GM12878 (cell line): ENCODE measurements at regions not wholly inside any gene's neighbourhood (a gene's known extent, or its start where the extent isn't known, plus 50 kb on each side); places are given as distances from the start of the nearest gene placed in this dataset.

Experiments used
- ATAC-seq: fragments of 200-7000 bp; cut with Tn5 transposase; 3 replicates; pipeline ENCODE4 v1.9.1; 2020; ENCODE audit warnings: mild to moderate bottlenecking, moderate library complexity
- BruUV-seq: library from RNA; stranded (reverse); fragments of 400-500 nt; replicated peaks from 2 replicates; lab custom pipeline; 2021; lab: Mats Ljungman, UMichigan
- CTCF ChIA-PET: fragments of 300-600 bp; sonication (Branson Sonifier 250); formaldehyde crosslinking; extraction: SDS; loops from one replicate; lab custom pipeline; 2021; ENCODE audit warnings: inconsistent platforms; lab: Yijun Ruan, JAX
- POLR2A ChIA-PET: fragments of 350-600 bp; formaldehyde crosslinking; extraction: SDS; loops from one replicate; lab custom pipeline; 2021; ENCODE audit warnings: inconsistent platforms; lab: Charles Lee
- RAD21 ChIA-PET: fragments of 300-600 bp; sonication (Branson Sonifier 250); formaldehyde crosslinking; loops from one replicate; lab custom pipeline; 2023; ENCODE audit warnings: antibody characterized with exemption; ENCODE audit not compliant: unreplicated experiment; lab: Charles Lee
- SMC1A ChIA-PET: fragments of 300-600 bp; sonication (Branson Sonifier 250); formaldehyde crosslinking; loops from one replicate; lab custom pipeline; 2023; ENCODE audit not compliant: unreplicated experiment, uncharacterized antibody; lab: Charles Lee
- DNase-seq: peaks from one replicate; pipeline ENCODE4 v3.0.0-alpha.2; 2011; ENCODE audit warnings: low read depth, low spot score
- FAIRE-seq: peaks from 3 replicates; lab custom pipeline; 2011; peaks lifted over from hg19 to GRCh38; lab: Jason Lieb, UNC
- H2AFZ ChIP-seq: 2 replicates; pipeline ENCODE4 v1.6.0; 2011; ENCODE audit warnings: low read depth, low read length, control low read depth; ENCODE audit not compliant: control insufficient read depth
- H3K27ac ChIP-seq: 2 replicates; pipeline ENCODE4 v1.5.1; 2011; ENCODE audit warnings: control low read depth; ENCODE audit not compliant: control insufficient read depth, insufficient read depth
- H3K27me3 ChIP-seq, 2 experiments: replicated peaks in 1 of 2; 2 replicates each; pipeline versions ENCODE4 v1.6.0 to v1.6.1; 2011; ENCODE audit warnings: low read length in 1 of 2; ENCODE audit not compliant: control insufficient read depth in 2 of 2, insufficient read depth in 2 of 2
- H3K36me3 ChIP-seq, 2 experiments: 2 replicates each; pipeline ENCODE4 v1.5.1; 2011; ENCODE audit warnings: low read length in 1 of 2; ENCODE audit not compliant: control insufficient read depth in 2 of 2, insufficient read depth in 2 of 2
- H3K4me1 ChIP-seq: 2 replicates; pipeline ENCODE4 v1.6.1; 2011; ENCODE audit warnings: mild to moderate bottlenecking, low read length, moderate library complexity, mixed read lengths; ENCODE audit not compliant: control insufficient read depth, insufficient read depth
- H3K4me2 ChIP-seq: 2 replicates; pipeline ENCODE4 v1.6.0; 2011; ENCODE audit warnings: control low read depth; ENCODE audit not compliant: control insufficient read depth, insufficient read depth
- H3K4me3 ChIP-seq: fragments of 200-600 bp; sonication (generic); 2 replicates; pipeline ENCODE4 v1.5.1; 2016
- H3K79me2 ChIP-seq: 2 replicates; pipeline ENCODE4 v1.6.0; 2011; ENCODE audit warnings: low read length; ENCODE audit not compliant: control insufficient read depth, insufficient read depth
- H3K9ac ChIP-seq: 2 replicates; pipeline ENCODE4 v1.8.0; 2011; ENCODE audit warnings: low read length, control low read depth, mixed read lengths; ENCODE audit not compliant: control insufficient read depth, insufficient read depth
- H3K9me3 ChIP-seq: replicated peaks from 3 replicates; pipeline ENCODE4 v1.5.1; 2011; ENCODE audit warnings: mild to moderate bottlenecking, low read length; ENCODE audit not compliant: control insufficient read depth, insufficient read depth
- H4K20me1 ChIP-seq: 2 replicates; pipeline ENCODE4 v1.6.0; 2011; ENCODE audit not compliant: control insufficient read depth, insufficient read depth
- IKZF2 ChIP-seq, 2 experiments: fragments of 450-650 bp; IDR thresholded peaks; 2 replicates each; pipeline ENCODE4 v1.6.1; 2017; ENCODE audit warnings: mild to moderate bottlenecking in 2 of 2, moderate library complexity in 2 of 2
- JUNB ChIP-seq: IDR thresholded peaks from 2 replicates; pipeline ENCODE4 v1.6.1; 2016; ENCODE audit warnings: antibody characterized with exemption, mild to moderate bottlenecking
- NRF1 ChIP-seq: conservative IDR thresholded peaks from 2 replicates; pipeline ENCODE4 v1.6.1; 2011; ENCODE audit warnings: mild to moderate bottlenecking, low read depth, low read length, improper control_type of control experiment
- RELA ChIP-seq: fragments of 450-650 bp; IDR thresholded peaks from 2 replicates; pipeline ENCODE4 v1.8.0; 2014; ENCODE audit warnings: borderline replicate concordance; ENCODE audit not compliant: partially characterized antibody
- SIN3A ChIP-seq: IDR thresholded peaks from 2 replicates; pipeline ENCODE4 v1.6.1; 2012; ENCODE audit warnings: low read depth, low read length, improper control_type of control experiment
- SMAD1 ChIP-seq: fragments of 450-650 bp; IDR thresholded peaks from 2 replicates; pipeline ENCODE4 v1.6.1; 2018; ENCODE audit warnings: mild to moderate bottlenecking, low read depth; ENCODE audit not compliant: partially characterized antibody
- SP1 ChIP-seq: IDR thresholded peaks from one replicate; pipeline ENCODE4 v1.6.1; 2011; ENCODE audit warnings: low read depth, low read length
- TCF12 ChIP-seq: IDR thresholded peaks from 2 replicates; pipeline ENCODE4 v1.6.1; 2011; ENCODE audit warnings: low read depth, mild to moderate bottlenecking, low read length
- ZNF207 ChIP-seq: fragments of 450-650 bp; IDR thresholded peaks from 2 replicates; pipeline ENCODE4 v1.6.1; 2014; ENCODE audit warnings: antibody characterized with exemption, mild to moderate bottlenecking, borderline replicate concordance
- WGBS: methylation state at CpG from one replicate; pipeline ENCODE4 v1.1.6; 2016; ENCODE audit warnings: low lambda C conversion rate; ENCODE audit not compliant: insufficient replicate concordance, insufficient coverage; ENCODE audit errors: missing lambda C conversion rate; 5-methylcytosine and 5-hydroxymethylcytosine counted together
- in situ Hi-C: fragments of 300-500 bp; cut with MboI; formaldehyde crosslinking; loops from 9 replicates; pipeline ENCODE4 v1.14.3; 2018; ENCODE audit warnings: mixed read lengths
- intact Hi-C: fragments of 100-400 bp; cut with micrococcal nuclease; formaldehyde crosslinking; loops from one replicate; pipeline ENCODE4 v1.14.2; 2022; ENCODE audit not compliant: unreplicated experiment
- TF ChIP-seq, protein P1 (sequence below): IDR thresholded peaks from 2 replicates; pipeline ENCODE4 v1.6.1; 2011; ENCODE audit warnings: low read depth, low read length, improper control_type of control experiment, borderline replicate concordance
- TF ChIP-seq, protein P2 (sequence below): IDR thresholded peaks from 2 replicates; pipeline ENCODE4 v1.6.1; 2012; ENCODE audit warnings: low read depth, low read length, improper control_type of control experiment
- TF ChIP-seq, protein P3 (sequence below): fragments of 450-650 bp; formaldehyde crosslinking; IDR thresholded peaks from 2 replicates; pipeline ENCODE4 v1.4.0; 2020; ENCODE audit warnings: mild to moderate bottlenecking, moderate library complexity
- TF ChIP-seq, protein P4 (sequence below): fragments of 450-650 bp; conservative IDR thresholded peaks from 2 replicates; pipeline ENCODE4 v1.6.1; 2017; ENCODE audit warnings: mild to moderate bottlenecking, moderate library complexity
- TF ChIP-seq, protein P5 (sequence below): IDR thresholded peaks from 2 replicates; pipeline ENCODE4 v1.6.1; 2011; ENCODE audit warnings: low read depth, mild to moderate bottlenecking, low read length, moderate library complexity, borderline replicate concordance; ENCODE audit errors: extremely low read depth
- TF ChIP-seq, protein P6 (sequence below), 3 experiments: IDR thresholded peaks in 2 of 3; conservative IDR thresholded peaks in 1 of 3; 2 replicates each; pipeline ENCODE4 v1.5.1; 2011; ENCODE audit warnings: low read depth in 3 of 3, low read length in 3 of 3, mild to moderate bottlenecking in 3 of 3, control low read depth in 2 of 3, moderate library complexity in 2 of 3, inconsistent platforms in 1 of 3, mixed read lengths in 1 of 3; ENCODE audit not compliant: control insufficient read depth in 2 of 3, insufficient read depth in 1 of 3; ENCODE audit errors: extremely low read depth in 1 of 3

DNA sequence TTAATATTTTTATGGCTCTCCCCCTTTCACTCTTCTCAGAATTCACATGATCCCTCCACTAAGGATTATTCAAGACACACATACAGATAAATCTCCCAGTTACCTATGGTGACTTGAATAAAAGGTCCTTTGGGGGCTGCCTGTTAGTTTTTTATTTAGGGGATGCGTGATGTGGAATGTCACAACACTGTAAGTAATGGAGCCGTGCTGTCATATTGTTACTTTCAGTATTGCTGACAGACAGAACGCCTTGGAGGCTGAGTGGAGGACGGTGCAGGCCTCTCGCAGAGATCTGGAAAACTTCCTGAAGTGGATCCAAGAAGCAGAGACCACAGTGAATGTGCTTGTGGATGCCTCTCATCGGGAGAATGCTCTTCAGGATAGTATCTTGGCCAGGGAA, 291.7 kb downstream of the UTRN start:
- 88% methylated on average over 6 of the region's 6 CpGs for WGBS
- in situ Hi-C loops: no loop called here

More for the DNA sequence above, 291.7 kb downstream of the UTRN start:
- POLR2A ChIA-PET: no interaction called here
- CTCF ChIA-PET: interaction anchor here (1.2 to 1.8 kb wide), 4 partner anchors 9 to 202 kb away, joined by 3 to 8 read pairs (median 4); no protein-coding TSS in a partner anchor
- Histone ChIP-seq H3K4me3 (no peak overlapping the region), H3K4me1 (no peaks in the 10 kb centered on the region), H3K9me3 (no peaks in the 10 kb centered on the region), H3K27ac (no peak overlapping the region), H3K27me3 (no peaks in the 10 kb centered on the region), H2AFZ (no peak overlapping the region), H3K4me2 (no peak overlapping the region), H3K36me3 (peaks cover 0 to 6% of the 10 kb centered on the region in 2 experiments; a peak in 3 of 4 replicates), H4K20me1 (peaks cover 3% of the 10 kb centered on the region; the same call in 1 of the 2 replicates), H3K79me2 (no peaks in the 10 kb centered on the region), H3K9ac (no peak overlapping the region)
- RAD21 ChIA-PET: interaction anchor here (1.7 kb wide), 1 partner anchor 202 kb away, joined by 4 read pairs; no protein-coding TSS in a partner anchor
- no peak for ATAC-seq
- no peak for FAIRE-seq
- no TSS peak for BruUV-seq
- no peak for DNase-seq
- SMC1A ChIA-PET: interaction anchor here (0.7 to 2.3 kb wide), 5 partner anchors 10 to 203 kb away, joined by 3 to 10 read pairs (median 7); no protein-coding TSS in a partner anchor
- TF ChIP-seq, protein P1, sequence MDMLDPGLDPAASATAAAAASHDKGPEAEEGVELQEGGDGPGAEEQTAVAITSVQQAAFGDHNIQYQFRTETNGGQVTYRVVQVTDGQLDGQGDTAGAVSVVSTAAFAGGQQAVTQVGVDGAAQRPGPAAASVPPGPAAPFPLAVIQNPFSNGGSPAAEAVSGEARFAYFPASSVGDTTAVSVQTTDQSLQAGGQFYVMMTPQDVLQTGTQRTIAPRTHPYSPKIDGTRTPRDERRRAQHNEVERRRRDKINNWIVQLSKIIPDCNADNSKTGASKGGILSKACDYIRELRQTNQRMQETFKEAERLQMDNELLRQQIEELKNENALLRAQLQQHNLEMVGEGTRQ: no peak
- TF ChIP-seq, protein P2, sequence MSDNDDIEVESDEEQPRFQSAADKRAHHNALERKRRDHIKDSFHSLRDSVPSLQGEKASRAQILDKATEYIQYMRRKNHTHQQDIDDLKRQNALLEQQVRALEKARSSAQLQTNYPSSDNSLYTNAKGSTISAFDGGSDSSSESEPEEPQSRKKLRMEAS: no peak
- TF ChIP-seq SMAD1: no peak
- TF ChIP-seq SIN3A: no peak
- no peak for TF ChIP-seq NRF1
- TF ChIP-seq, protein P3, sequence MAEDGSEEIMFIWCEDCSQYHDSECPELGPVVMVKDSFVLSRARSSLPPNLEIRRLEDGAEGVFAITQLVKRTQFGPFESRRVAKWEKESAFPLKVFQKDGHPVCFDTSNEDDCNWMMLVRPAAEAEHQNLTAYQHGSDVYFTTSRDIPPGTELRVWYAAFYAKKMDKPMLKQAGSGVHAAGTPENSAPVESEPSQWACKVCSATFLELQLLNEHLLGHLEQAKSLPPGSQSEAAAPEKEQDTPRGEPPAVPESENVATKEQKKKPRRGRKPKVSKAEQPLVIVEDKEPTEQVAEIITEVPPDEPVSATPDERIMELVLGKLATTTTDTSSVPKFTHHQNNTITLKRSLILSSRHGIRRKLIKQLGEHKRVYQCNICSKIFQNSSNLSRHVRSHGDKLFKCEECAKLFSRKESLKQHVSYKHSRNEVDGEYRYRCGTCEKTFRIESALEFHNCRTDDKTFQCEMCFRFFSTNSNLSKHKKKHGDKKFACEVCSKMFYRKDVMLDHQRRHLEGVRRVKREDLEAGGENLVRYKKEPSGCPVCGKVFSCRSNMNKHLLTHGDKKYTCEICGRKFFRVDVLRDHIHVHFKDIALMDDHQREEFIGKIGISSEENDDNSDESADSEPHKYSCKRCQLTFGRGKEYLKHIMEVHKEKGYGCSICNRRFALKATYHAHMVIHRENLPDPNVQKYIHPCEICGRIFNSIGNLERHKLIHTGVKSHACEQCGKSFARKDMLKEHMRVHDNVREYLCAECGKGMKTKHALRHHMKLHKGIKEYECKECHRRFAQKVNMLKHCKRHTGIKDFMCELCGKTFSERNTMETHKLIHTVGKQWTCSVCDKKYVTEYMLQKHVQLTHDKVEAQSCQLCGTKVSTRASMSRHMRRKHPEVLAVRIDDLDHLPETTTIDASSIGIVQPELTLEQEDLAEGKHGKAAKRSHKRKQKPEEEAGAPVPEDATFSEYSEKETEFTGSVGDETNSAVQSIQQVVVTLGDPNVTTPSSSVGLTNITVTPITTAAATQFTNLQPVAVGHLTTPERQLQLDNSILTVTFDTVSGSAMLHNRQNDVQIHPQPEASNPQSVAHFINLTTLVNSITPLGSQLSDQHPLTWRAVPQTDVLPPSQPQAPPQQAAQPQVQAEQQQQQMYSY (CRISPR knock-in tag): no peak
- TF ChIP-seq IKZF2 (IDR thresholded peaks at IDR 0.05): no peak
- TF ChIP-seq SP1: no peak
- TF ChIP-seq, protein P4, sequence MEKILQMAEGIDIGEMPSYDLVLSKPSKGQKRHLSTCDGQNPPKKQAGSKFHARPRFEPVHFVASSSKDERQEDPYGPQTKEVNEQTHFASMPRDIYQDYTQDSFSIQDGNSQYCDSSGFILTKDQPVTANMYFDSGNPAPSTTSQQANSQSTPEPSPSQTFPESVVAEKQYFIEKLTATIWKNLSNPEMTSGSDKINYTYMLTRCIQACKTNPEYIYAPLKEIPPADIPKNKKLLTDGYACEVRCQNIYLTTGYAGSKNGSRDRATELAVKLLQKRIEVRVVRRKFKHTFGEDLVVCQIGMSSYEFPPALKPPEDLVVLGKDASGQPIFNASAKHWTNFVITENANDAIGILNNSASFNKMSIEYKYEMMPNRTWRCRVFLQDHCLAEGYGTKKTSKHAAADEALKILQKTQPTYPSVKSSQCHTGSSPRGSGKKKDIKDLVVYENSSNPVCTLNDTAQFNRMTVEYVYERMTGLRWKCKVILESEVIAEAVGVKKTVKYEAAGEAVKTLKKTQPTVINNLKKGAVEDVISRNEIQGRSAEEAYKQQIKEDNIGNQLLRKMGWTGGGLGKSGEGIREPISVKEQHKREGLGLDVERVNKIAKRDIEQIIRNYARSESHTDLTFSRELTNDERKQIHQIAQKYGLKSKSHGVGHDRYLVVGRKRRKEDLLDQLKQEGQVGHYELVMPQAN: no peak
- no peak for TF ChIP-seq RELA
- TF ChIP-seq, protein P5, sequence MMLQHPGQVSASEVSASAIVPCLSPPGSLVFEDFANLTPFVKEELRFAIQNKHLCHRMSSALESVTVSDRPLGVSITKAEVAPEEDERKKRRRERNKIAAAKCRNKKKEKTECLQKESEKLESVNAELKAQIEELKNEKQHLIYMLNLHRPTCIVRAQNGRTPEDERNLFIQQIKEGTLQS: no peak
- TF ChIP-seq, protein P6, sequence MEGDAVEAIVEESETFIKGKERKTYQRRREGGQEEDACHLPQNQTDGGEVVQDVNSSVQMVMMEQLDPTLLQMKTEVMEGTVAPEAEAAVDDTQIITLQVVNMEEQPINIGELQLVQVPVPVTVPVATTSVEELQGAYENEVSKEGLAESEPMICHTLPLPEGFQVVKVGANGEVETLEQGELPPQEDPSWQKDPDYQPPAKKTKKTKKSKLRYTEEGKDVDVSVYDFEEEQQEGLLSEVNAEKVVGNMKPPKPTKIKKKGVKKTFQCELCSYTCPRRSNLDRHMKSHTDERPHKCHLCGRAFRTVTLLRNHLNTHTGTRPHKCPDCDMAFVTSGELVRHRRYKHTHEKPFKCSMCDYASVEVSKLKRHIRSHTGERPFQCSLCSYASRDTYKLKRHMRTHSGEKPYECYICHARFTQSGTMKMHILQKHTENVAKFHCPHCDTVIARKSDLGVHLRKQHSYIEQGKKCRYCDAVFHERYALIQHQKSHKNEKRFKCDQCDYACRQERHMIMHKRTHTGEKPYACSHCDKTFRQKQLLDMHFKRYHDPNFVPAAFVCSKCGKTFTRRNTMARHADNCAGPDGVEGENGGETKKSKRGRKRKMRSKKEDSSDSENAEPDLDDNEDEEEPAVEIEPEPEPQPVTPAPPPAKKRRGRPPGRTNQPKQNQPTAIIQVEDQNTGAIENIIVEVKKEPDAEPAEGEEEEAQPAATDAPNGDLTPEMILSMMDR (IDR thresholded peaks at IDR 0.05 in 2 of 3, conservative IDR thresholded peaks at IDR 0.05 in 1 of 3; ENCODE audit: control insufficient read depth in 2 of 3, extremely low read depth in 1 of 3, insufficient read depth in 1 of 3, low read depth in 3 of 3, low read length in 3 of 3): no peak
- no peak for TF ChIP-seq ZNF207
- no peak for TF ChIP-seq JUNB
- TF ChIP-seq TCF12: no peak
- intact Hi-C loops: no loop called here
